NB4 (cell line): ENCODE measurements at regions not wholly inside any gene's neighbourhood (a gene's known extent, or its start where the extent isn't known, plus 50 kb on each side); places are given as distances from the start of the nearest gene placed in this dataset.

ENCODE experiments used
- DNase-seq: peaks from one replicate; pipeline ENCODE4 v3.0.0; 2010; ENCODE audit warnings: low read depth
- H3K4me3 ChIP-seq: one replicate; pipeline ENCODE4 v1.5.1; 2011; ENCODE audit warnings: mild to moderate bottlenecking, low read depth, low read length, moderate library complexity
- CTCF ChIP-seq: IDR thresholded peaks from one replicate; pipeline ENCODE4 v1.5.1; 2012; ENCODE audit warnings: low read depth, low read length
- MAX ChIP-seq: IDR thresholded peaks from 2 replicates; pipeline ENCODE4 v1.6.1; 2011; ENCODE audit warnings: low read depth, low read length
- MYC ChIP-seq: IDR thresholded peaks from 2 replicates; pipeline ENCODE4 v1.6.1; 2011; ENCODE audit warnings: low read depth, low read length
- POLR2A ChIP-seq: IDR thresholded peaks from 2 replicates; pipeline ENCODE4 v1.6.1; 2011; ENCODE audit warnings: mild to moderate bottlenecking; ENCODE audit not compliant: insufficient read length; ENCODE audit errors: extremely low read depth

- DNase-seq = no peak
- H3K4me3 ChIP-seq = no peak overlapping the region
- TF ChIP-seq POLR2A (no peak), MYC (no peak), CTCF (no peak), MAX (no peak)
Measured at GRCh38 chr11:91187314-91187713, 964.5 kb upstream of the CHORDC1 start.

GRCh38 chr11:91178366-91178765 lies 955.5 kb upstream of the CHORDC1 start:
- TF ChIP-seq POLR2A = no peak
- TF ChIP-seq CTCF = no peak
- no peak for TF ChIP-seq MYC
- TF ChIP-seq MAX = no peak
- no peak overlapping the region for H3K4me3 ChIP-seq
- no peak for DNase-seq

- no peak for TF ChIP-seq MAX
- no peak for TF ChIP-seq CTCF
- TF ChIP-seq POLR2A = no peak
- no peak for TF ChIP-seq MYC
- no peak overlapping the region for H3K4me3 ChIP-seq
- no peak for DNase-seq
Measured at GRCh38 chr11:91174734-91175133, 951.9 kb upstream of the CHORDC1 start.

GRCh38 chr11:91174193-91174592 lies 951.3 kb upstream of the CHORDC1 start:
- H3K4me3 ChIP-seq = no peak overlapping the region
- DNase-seq = no peak
- no peak for TF ChIP-seq MYC
- no peak for TF ChIP-seq POLR2A
- no peak for TF ChIP-seq MAX
- no peak for TF ChIP-seq CTCF

GRCh38 chr11:91173701-91174100 lies 950.9 kb upstream of the CHORDC1 start:
- TF ChIP-seq MAX = no peak
- no peak for TF ChIP-seq MYC
- TF ChIP-seq CTCF = no peak
- no peak for TF ChIP-seq POLR2A
- H3K4me3 ChIP-seq = no peak overlapping the region
- no peak for DNase-seq

GRCh38 chr11:91170711-91171110 lies 947.9 kb upstream of the CHORDC1 start:
- H3K4me3 ChIP-seq = no peak overlapping the region
- TF ChIP-seq MAX (no peak), MYC (no peak), POLR2A (no peak), CTCF (no peak)
- no peak for DNase-seq
